Lung microvascular endothelial cell (primary cell): ENCODE measurements at regions not wholly inside any gene's neighbourhood (a gene's known extent, or its start where the extent isn't known, plus 50 kb on each side); places are given as distances from the start of the nearest gene placed in this dataset.

Source experiments
- DNase-seq, 2 donors: peaks; one replicate each; pipeline versions ENCODE4 v3.0.0 to v3.0.0-alpha.2; 2010; ENCODE audit warnings: low read depth in 2 of 2

- no peak for DNase-seq
Measured at GRCh38 chr5:24367216-24367615, 277.6 kb downstream of the CDH10 start.

- DNase-seq, result no peak
Measured at GRCh38 chr5:24368115-24368514, 276.7 kb downstream of the CDH10 start.

GRCh38 chr5:24376210-24376609 lies 268.6 kb downstream of the CDH10 start:
- DNase-seq, result no peak

GRCh38 chr5:24376616-24377015 lies 268.2 kb downstream of the CDH10 start:
- DNase-seq, result no peak

GRCh38 chr5:24381861-24382489 lies 262.8 kb downstream of the CDH10 start:
- no peak for DNase-seq

- no peak for DNase-seq
Measured at GRCh38 chr5:24385070-24385469, 259.7 kb downstream of the CDH10 start.

- no peak for DNase-seq
Measured at GRCh38 chr5:24385617-24386016, 259.2 kb downstream of the CDH10 start.

GRCh38 chr5:24388448-24388847 lies 256.3 kb downstream of the CDH10 start:
- DNase-seq, result no peak

- DNase-seq, result no peak
Measured at GRCh38 chr5:24389968-24390367, 254.8 kb downstream of the CDH10 start.

GRCh38 chr5:24391816-24392215 lies 253.0 kb downstream of the CDH10 start:
- no peak for DNase-seq

- no peak for DNase-seq
Measured at GRCh38 chr5:24397601-24398000, 247.2 kb downstream of the CDH10 start.

GRCh38 chr5:24401773-24402172 lies 243.0 kb downstream of the CDH10 start:
- DNase-seq, result no peak

GRCh38 chr5:24407466-24407865 lies 237.3 kb downstream of the CDH10 start:
- DNase-seq, result no peak

- DNase-seq, result no peak
Measured at GRCh38 chr5:24428345-24428744, 216.4 kb downstream of the CDH10 start.

GRCh38 chr5:24433555-24433954 lies 211.2 kb downstream of the CDH10 start:
- no peak for DNase-seq
